Esophagus (tissue), 2 donors: ENCODE measurements at regions not wholly inside any gene's neighbourhood (a gene's known extent, or its start where the extent isn't known, plus 50 kb on each side); places are given as distances from the start of the nearest gene placed in this dataset.
"Not testable (repeated sequence)": the region's sequence is repeated elsewhere in the genome, so short reads cannot be mapped to it uniquely, and the experiment has no call there.

Source experiments
- H3K27ac ChIP-seq, 2 donors: one replicate each; pipeline ENCODE4 v1.5.1; 2013; ENCODE audit warnings: low read depth in 2 of 2, mild to moderate bottlenecking in 2 of 2, inconsistent platforms in 1 of 2, low read length in 1 of 2, moderate library complexity in 1 of 2
- H3K27me3 ChIP-seq, 2 donors: one replicate each; pipeline ENCODE4 v1.6.1; 2013; ENCODE audit warnings: low read length in 2 of 2, control low read depth in 1 of 2, mild to moderate bottlenecking in 1 of 2; ENCODE audit not compliant: insufficient read depth in 2 of 2, control insufficient read depth in 1 of 2
- H3K36me3 ChIP-seq, 2 donors: one replicate each; pipeline ENCODE4 v1.6.1; 2013; ENCODE audit warnings: low read length in 1 of 2; ENCODE audit not compliant: control insufficient read depth in 2 of 2, insufficient read depth in 2 of 2
- H3K4me1 ChIP-seq, 2 donors: one replicate each; pipeline ENCODE4 v1.6.1; 2013; ENCODE audit warnings: low read length in 1 of 2; ENCODE audit not compliant: control insufficient read depth in 2 of 2, insufficient read depth in 2 of 2
- H3K4me3 ChIP-seq, 2 donors: one replicate each; pipeline ENCODE4 v1.5.1; 2013; ENCODE audit warnings: low read length in 2 of 2, mild to moderate bottlenecking in 2 of 2, low read depth in 1 of 2, moderate library complexity in 1 of 2
- H3K9me3 ChIP-seq, 2 donors: one replicate each; pipeline ENCODE4 v1.6.1; 2013; ENCODE audit warnings: mild to moderate bottlenecking in 2 of 2, low read depth in 1 of 2, low read length in 1 of 2, moderate library complexity in 1 of 2; ENCODE audit not compliant: control insufficient read depth in 2 of 2, insufficient read depth in 1 of 2
- WGBS, 2 donors: extraction: QIAGEN DNeasy Blood & Tissue Kit; methylation state at CpG; one replicate each; pipeline ENCODE4 v1.1.7; 2013; 5-methylcytosine and 5-hydroxymethylcytosine counted together
- donor health status: healthy with polysubstance abuse.
- donor health status: Bipolar disorder and iron deficiency.

DNA sequence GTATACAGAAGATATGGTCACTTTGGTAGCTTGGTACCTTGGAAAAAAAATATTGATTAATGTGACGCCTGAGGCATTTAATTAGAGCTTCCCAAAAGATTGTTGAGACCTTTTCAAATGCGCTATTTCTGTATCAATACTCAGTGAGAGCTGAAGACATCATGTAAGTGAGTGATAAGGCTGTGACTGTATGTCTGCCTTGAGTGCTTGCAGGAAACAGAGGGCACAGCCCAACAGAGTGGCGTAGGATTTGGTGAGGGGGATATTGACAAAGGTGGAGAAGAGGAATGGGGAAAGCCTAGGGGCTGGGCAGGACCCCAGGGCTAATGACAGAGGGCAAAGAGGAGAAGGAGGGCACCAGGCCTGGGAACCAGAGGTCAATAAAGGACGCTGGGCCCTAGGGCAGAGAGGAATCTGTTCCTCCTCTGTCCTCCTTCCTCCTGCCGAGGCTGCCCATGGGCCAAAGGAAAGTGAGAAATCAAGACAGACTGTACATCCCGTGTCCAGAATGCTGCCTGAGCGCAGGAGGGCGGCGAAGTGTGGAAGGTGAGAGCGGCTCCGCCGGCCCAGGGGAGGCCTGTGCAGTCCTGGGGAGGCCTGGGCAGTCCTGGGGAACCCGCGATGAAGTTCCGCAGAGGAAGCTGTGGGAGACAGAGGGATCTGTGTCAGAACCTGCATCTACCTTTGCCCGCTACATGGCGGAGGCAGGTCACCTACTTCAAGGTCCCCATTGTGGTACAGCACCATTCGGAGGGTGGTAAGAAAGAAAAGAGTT is 228.6 kb upstream of the PIEZO2 start:
- peaks cover 0 to 2% of the 10 kb centered on the region in 2 donors for H3K9me3 ChIP-seq
- no peak overlapping the region for H3K27ac ChIP-seq
- H3K4me3 ChIP-seq: no peak overlapping the region
- no peaks in the 10 kb centered on the region for H3K4me1 ChIP-seq
- 90 to 92% methylated on average over 18 of the region's 18 CpGs for WGBS, 2 donors
- no peaks in the 10 kb centered on the region for H3K36me3 ChIP-seq
- H3K27me3 ChIP-seq: no peaks in the 10 kb centered on the region

DNA sequence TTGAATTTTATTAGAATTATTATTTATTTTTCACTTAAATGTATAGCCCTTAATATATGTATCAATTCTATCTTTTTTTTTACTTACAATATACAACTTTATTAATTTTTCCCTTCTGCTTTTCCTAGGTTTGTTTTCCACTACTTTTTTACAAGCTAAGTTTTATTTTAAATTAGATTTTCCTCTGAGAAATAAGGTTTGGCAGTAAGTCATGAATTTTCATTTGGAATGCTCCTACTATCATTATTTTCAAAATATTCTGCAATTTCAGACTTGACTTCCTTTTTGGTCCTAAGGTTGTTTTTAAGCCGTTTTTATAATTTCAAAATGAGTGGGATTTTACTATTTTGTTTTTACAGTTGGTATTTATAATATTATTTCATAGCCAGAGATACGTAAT is 222.8 kb upstream of the PIEZO2 start:
- 71 to 74% methylated on average over 2 of the region's 2 CpGs for whole genome bisulfite sequencing, 2 donors
- Histone ChIP-seq H3K4me1 (no peaks in the 10 kb centered on the region), H3K27me3 (no peaks in the 10 kb centered on the region), H3K36me3 (no peaks in the 10 kb centered on the region), H3K4me3 (no peak overlapping the region), H3K9me3 (no peaks in the 10 kb centered on the region), H3K27ac (no peak overlapping the region)

DNA sequence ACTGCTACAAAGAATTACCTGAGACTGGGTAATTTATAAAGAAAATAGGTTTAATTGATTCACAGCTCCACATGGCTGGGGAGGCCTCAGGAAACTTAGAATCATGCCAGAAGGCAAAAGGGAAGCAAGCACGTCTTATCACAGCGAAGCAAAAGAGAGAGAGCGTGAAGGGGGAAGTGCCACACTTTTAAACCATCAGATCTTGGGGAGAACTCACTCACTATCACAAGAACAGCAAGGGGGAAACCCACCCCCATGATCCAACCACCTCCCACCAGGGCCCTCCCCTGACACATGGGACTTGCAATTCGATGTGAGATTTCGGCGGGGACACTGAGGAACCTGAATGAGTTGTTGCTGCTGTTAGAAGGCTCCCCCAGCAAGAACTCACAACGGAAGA is 220.2 kb upstream of the PIEZO2 start:
- H3K27ac ChIP-seq: no peak overlapping the region
- H3K4me1 ChIP-seq: no peaks in the 10 kb centered on the region
- 65 to 82% methylated on average over 7 of the region's 7 CpGs for WGBS, 2 donors
- H3K4me3 ChIP-seq: no peak overlapping the region
- H3K27me3 ChIP-seq: no peaks in the 10 kb centered on the region
- H3K36me3 ChIP-seq: no peaks in the 10 kb centered on the region
- H3K9me3 ChIP-seq: no peaks in the 10 kb centered on the region

DNA sequence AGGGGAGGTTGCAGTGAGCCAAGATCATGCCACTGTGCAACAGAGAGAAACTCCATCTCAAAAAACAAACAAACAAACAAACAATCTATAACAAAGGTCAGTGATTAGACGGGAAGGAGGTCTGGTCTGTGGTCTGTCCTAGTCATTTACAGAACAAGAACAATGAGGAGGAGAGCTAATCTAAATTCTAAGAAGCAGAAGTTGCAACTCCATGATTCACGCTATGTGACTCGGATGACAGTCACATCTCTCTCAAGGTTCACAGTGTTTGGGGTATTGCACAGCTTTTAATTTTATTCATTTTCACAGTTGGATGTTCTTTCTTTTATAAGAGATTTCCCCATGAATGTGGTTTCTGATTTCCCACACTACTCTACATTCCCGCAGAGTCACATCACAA is 218.7 kb upstream of the PIEZO2 start:
- H3K27ac ChIP-seq: no peak overlapping the region
- 81 to 86% methylated on average over 4 of the region's 4 CpGs for WGBS, 2 donors
- no peaks in the 10 kb centered on the region for H3K4me1 ChIP-seq
- H3K36me3 ChIP-seq: no peaks in the 10 kb centered on the region
- H3K27me3 ChIP-seq: no peaks in the 10 kb centered on the region
- no peaks in the 10 kb centered on the region for H3K9me3 ChIP-seq
- H3K4me3 ChIP-seq: no peak overlapping the region

DNA sequence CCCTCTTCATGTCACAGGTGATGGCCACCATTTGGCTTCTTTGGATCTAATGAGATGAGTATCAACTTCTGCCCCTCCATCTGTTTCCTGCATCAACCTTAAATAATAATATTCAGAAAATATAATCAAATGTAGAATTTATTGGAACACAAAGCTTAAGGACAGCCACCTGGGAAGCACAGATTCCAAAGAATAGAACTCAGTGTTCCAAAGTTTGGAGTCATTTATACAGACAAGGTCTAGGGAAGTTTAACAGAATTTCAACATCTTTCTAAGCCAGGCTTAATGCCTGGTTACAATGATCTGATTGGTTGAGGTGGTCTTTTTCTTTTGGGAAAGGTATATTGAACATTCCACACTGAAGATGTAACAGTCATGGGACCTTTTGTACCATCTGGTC is 218.0 kb upstream of the PIEZO2 start:
- no peaks in the 10 kb centered on the region for H3K27me3 ChIP-seq
- no peak overlapping the region for H3K4me3 ChIP-seq
- H3K9me3 ChIP-seq: no peaks in the 10 kb centered on the region
- H3K4me1 ChIP-seq: no peaks in the 10 kb centered on the region
- H3K27ac ChIP-seq: no peak overlapping the region
- no peaks in the 10 kb centered on the region for H3K36me3 ChIP-seq

DNA sequence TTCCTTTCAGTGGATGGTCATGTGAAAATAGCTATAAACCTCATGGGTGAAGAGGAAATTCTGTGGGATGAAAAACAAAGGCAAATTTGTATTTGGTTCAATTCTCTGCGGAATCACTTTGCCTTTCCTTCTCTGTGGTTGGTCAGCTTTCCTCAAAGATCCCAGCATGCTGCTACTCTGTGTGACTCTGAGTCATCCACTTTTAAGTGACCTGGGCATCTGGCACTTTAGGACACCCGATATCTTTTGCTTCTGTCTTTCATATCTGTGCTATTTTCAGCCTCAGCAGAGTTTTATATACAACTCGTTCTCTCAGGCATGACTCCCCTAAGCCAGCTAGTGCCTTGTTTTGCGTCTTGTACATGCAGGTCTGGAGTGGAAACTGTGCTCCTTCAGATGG is 217.0 kb upstream of the PIEZO2 start:
- H3K4me1 ChIP-seq: no peaks in the 10 kb centered on the region

DNA sequence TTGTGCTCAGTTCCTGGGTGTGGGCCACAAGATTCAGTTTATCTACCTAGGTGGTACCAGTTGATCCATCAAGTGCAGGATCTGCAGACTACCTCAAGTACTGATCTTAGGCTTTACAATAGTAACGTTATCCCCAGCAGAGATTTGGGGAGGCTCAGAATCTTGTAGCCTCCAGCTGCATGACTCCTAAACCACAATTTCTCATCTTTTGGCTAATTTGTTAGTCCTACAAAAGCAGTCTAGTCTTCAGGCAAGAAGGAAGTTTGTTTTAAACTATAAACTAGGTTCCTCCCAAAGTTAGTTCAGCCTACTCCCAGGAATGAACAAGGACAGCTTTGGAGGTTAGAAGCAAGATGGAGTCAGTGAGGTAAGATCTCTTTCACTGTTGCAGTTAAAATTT is 213.5 kb upstream of the PIEZO2 start:
- H3K4me3 ChIP-seq: no peak overlapping the region
- H3K9me3 ChIP-seq: no peaks in the 10 kb centered on the region
- no peaks in the 10 kb centered on the region for H3K36me3 ChIP-seq
- 75 to 78% methylated on average over 1 of the region's 1 CpG for WGBS, 2 donors
- no peaks in the 10 kb centered on the region for H3K4me1 ChIP-seq
- no peak overlapping the region for H3K27ac ChIP-seq
- H3K27me3 ChIP-seq: no peaks in the 10 kb centered on the region

More for the DNA sequence above, 217.0 kb upstream of the PIEZO2 start:
- no peaks in the 10 kb centered on the region for H3K36me3 ChIP-seq
- no peaks in the 10 kb centered on the region for H3K9me3 ChIP-seq
- 49 to 59% methylated on average over 4 of the region's 4 CpGs for WGBS, 2 donors
- no peak overlapping the region for H3K27ac ChIP-seq
- no peak overlapping the region for H3K4me3 ChIP-seq
- H3K27me3 ChIP-seq: no peaks in the 10 kb centered on the region

DNA sequence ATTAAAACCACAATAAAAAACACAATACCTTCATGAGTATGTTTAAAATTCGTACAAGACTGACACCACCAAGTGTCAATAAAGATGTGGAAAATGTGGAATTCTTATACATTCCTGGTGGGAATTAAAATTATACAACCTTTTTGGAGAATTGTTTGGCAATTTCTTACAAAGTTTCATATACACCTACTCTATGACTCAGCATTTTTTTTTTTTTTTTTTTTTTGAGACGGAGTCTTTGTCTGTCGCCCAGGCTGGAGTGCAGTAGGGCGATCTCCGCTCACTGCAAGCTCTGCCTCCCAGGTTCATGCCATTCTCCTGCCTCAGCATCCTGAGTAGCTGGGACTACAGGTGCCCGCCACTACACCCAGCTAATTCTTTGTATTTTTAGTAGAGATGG is 212.5 kb upstream of the PIEZO2 start:
- H3K4me3 ChIP-seq, H3K9me3 ChIP-seq, H3K36me3 ChIP-seq, H3K4me1 ChIP-seq, H3K27me3 ChIP-seq, H3K27ac ChIP-seq: not testable (repeated sequence)
- 90 to 92% methylated on average over 5 to 6 of the region's 6 CpGs for WGBS, 2 donors

DNA sequence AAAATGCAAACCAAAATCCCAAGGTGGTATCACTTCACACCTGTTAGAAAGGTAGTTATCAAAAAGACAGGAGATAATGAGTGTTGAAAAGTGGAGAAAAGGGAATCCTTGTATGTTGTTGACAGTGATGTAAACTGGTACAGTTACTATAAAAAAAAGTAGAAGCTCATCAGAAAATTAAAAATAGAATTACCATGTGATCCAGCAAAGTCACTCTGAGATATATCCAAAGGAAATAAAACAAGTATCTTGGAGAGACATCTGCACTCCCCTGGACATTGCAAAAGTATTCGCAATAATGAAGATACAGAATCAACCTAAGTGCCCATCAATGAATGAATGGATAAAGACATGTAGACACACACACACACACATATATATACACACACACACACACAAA is 208.3 kb upstream of the PIEZO2 start:
- no peak overlapping the region for H3K27ac ChIP-seq
- no peaks in the 10 kb centered on the region for H3K4me1 ChIP-seq
- H3K9me3 ChIP-seq: no peaks in the 10 kb centered on the region
- H3K4me3 ChIP-seq: no peak overlapping the region
- no peaks in the 10 kb centered on the region for H3K36me3 ChIP-seq
- 96% methylated on average over 1 of the region's 1 CpG for WGBS, 2 donors
- no peaks in the 10 kb centered on the region for H3K27me3 ChIP-seq

DNA sequence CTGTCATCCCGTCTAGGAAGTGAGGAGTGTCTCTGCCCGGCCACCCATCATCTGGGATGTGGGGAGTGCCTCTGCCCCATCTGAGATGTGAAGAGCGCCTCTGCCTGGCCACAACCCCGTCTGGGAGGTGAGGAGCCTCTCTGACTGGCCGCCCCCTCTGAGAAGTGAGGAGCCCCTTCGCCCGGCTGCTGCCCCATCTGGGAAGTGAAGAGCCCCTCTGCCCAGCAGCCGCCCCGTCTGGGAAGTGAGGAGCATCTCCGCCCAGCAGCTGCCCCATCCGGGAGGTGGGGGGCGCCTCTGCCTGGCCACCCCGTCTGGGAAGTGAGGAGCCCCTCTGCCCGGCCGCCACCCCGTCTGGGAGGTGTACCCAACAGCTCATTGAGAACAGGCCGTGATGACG is 195.2 kb upstream of the PIEZO2 start:
- not testable (repeated sequence) for H3K4me1 ChIP-seq, H3K4me3 ChIP-seq, H3K36me3 ChIP-seq, H3K27ac ChIP-seq, H3K9me3 ChIP-seq, H3K27me3 ChIP-seq
- WGBS, 2 donors: 84 to 85% methylated on average over 15 to 18 of the region's 18 CpGs
